ENCODE measurements at regions not wholly inside any gene's neighbourhood (a gene's known extent, or its start where the extent isn't known, plus 50 kb on each side); places are given as distances from the start of the nearest gene placed in this dataset.

DNA sequence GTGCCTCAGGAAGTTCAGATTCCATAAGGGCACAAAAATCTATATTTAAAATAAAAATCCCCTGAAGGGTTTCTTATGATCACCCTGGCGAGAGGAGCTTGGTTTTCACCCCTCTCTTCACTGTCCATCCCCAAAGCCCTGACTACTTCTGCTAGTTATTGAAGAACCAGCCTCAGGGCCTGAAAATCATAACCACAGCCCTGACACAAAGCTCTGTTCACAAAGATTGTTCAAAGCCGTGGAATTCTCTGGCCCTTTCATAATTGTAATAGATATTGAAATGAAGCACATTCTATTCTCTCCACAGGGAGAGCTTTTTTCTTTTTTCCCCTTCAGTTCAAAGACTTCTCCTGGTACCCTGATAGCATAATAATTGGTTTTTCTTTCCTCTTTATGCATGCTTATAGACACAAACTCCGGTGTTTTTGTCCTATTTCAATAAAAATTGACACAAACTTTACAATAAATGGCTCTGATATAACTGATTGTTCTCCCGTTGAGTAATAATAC is 343.8 kb downstream of the CAAP1 start:
- Histone ChIP-seq H3K36me3 (no peaks in the 10 kb centered on the region), H3K27ac (no peak overlapping the region), H3K4me1 (no peaks in the 10 kb centered on the region), H3K9me3 (no peaks in the 10 kb centered on the region), H3K27me3 (no peaks in the 10 kb centered on the region), H3K4me3 (no peak overlapping the region)
- TF ChIP-seq EP300 (IDR thresholded peaks at IDR 0.05) (no peak), POLR2A (IDR thresholded peaks at IDR 0.05) (no peak)
- TF ChIP-seq, protein P1, sequence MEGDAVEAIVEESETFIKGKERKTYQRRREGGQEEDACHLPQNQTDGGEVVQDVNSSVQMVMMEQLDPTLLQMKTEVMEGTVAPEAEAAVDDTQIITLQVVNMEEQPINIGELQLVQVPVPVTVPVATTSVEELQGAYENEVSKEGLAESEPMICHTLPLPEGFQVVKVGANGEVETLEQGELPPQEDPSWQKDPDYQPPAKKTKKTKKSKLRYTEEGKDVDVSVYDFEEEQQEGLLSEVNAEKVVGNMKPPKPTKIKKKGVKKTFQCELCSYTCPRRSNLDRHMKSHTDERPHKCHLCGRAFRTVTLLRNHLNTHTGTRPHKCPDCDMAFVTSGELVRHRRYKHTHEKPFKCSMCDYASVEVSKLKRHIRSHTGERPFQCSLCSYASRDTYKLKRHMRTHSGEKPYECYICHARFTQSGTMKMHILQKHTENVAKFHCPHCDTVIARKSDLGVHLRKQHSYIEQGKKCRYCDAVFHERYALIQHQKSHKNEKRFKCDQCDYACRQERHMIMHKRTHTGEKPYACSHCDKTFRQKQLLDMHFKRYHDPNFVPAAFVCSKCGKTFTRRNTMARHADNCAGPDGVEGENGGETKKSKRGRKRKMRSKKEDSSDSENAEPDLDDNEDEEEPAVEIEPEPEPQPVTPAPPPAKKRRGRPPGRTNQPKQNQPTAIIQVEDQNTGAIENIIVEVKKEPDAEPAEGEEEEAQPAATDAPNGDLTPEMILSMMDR (IDR thresholded peaks at IDR 0.05) = no peak
- no peak for DNase-seq (ENCODE audit: low spot score in 2 of 2)
- 51% methylated on average over 4 of the region's 4 CpGs for WGBS, 2 donors

DNA sequence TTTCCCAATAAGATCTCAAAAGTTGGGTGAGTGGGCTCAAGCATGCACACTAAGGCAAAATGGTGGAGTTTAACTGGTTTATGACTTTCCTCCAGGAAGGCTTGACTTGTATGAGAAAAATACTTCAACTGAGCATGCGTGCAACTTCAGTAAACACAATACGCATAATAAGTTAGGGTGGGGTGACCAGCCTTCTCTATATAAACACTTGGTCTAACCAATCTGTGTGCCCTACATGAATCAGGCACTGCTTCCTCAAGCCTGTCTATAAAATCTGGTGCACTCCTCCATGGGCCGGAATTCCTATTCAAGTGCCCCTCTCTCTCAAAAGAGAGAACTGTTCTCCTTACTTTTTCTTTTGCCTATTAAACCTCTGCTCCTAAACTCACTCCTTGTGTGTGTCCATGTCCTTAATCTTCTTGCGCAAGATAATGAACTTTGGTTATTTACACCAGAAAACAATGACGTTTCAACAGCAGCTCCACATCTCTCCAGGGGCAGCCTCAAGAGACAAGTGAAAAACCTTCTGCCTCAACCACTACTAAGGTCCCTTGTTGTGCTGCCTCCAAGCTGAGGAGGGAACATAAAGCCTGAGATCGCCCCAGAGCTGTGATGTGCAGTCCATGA is 352.6 kb downstream of the CAAP1 start:
- Histone ChIP-seq H3K27me3 (no peaks in the 10 kb centered on the region), H3K27ac (no peak overlapping the region), H3K36me3 (no peaks in the 10 kb centered on the region), H3K4me3 (no peak overlapping the region), H3K9me3 (no peaks in the 10 kb centered on the region), H3K4me1 (no peaks in the 10 kb centered on the region)
- 86 to 88% methylated on average over 6 of the region's 6 CpGs for WGBS, 2 donors
- DNase-seq (ENCODE audit: low spot score in 2 of 2) = no peak
- TF ChIP-seq POLR2A (IDR thresholded peaks at IDR 0.05) (no peak), EP300 (IDR thresholded peaks at IDR 0.05) (no peak)
- TF ChIP-seq, protein P1 (IDR thresholded peaks at IDR 0.05) = no peak

DNA sequence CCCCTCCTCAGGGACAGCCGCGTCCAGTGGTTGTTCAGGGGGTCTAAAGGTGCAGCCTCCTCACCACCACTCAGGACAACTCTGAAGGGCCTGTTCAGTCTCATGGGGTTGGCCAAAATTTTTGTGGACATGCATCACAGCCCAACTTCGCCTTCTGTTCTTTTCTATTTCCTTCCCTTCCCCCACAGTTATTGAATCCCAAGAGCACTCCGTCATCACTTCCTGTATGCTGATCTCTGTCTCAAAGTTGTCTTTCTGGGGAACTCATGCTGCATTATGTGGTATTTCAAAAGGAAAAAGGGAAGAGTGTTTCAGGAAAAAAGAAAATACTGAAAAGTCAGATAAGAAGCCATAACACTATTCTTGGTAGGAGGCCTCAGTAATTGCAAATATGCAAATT is 355.4 kb downstream of the CAAP1 start:
- Histone ChIP-seq H3K27me3 (no peaks in the 10 kb centered on the region), H3K36me3 (no peaks in the 10 kb centered on the region), H3K27ac (no peak overlapping the region), H3K4me1 (no peaks in the 10 kb centered on the region), H3K4me3 (no peak overlapping the region), H3K9me3 (no peaks in the 10 kb centered on the region)
- TF ChIP-seq, protein P1 (IDR thresholded peaks at IDR 0.05) = no peak
- no peak for TF ChIP-seq POLR2A (IDR thresholded peaks at IDR 0.05)
- no peak for TF ChIP-seq EP300 (IDR thresholded peaks at IDR 0.05)
- 63 to 67% methylated on average over 4 of the region's 4 CpGs for WGBS, 2 donors
- no peak for DNase-seq (ENCODE audit: low spot score in 2 of 2)

DNA sequence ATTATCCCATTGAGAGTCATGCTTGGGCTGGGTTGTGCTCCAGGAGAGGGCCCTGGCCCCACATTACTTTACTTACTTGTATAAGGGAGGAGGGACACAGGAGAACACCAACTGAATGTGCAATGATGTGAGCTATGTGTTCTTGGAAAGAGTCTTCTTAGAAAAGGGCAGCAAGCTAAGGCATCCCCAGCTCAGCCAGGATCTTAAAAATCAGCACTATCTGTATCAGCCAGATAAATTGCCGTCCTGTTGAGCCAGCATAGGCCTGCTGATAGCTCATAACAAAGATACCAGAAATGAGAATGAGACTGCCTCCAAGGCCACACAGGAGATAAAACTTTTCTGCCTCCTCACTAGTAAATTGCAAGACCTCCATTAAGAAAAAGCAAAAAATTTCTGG is 357.5 kb downstream of the CAAP1 start:
- H3K4me3 ChIP-seq = no peak overlapping the region
- DNase-seq (ENCODE audit: low spot score in 2 of 2) = no peak
- H3K9me3 ChIP-seq = no peaks in the 10 kb centered on the region
- no peaks in the 10 kb centered on the region for H3K27me3 ChIP-seq
- TF ChIP-seq, protein P1 (IDR thresholded peaks at IDR 0.05) = no peak
- TF ChIP-seq POLR2A (IDR thresholded peaks at IDR 0.05) (no peak), EP300 (IDR thresholded peaks at IDR 0.05) (no peak)
- H3K36me3 ChIP-seq = no peaks in the 10 kb centered on the region
- WGBS, 2 donors = 81 to 86% methylated on average over 1 of the region's 1 CpG
- H3K27ac ChIP-seq = no peak overlapping the region
- H3K4me1 ChIP-seq = no peaks in the 10 kb centered on the region

DNA sequence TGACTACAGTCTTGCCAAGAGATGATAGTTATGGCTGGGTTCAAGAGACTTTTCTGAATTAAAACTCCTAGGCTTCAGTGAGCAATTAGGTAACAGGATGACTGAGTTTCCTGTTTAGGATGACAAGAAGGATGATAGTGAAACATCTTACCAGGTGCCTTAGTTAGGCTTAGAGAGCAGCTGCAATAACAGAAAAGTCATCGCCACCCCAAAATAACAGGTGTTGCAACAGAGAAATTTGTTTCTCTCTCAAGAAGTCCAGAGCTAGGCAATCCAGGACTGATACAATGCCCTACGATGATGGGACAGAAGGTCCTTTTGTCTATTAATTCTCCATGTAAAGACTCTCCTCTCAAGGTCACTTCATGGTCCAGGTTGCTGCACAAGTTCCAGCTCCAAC is 361.8 kb downstream of the CAAP1 start:
- Histone ChIP-seq H3K36me3 (no peaks in the 10 kb centered on the region), H3K4me3 (no peak overlapping the region), H3K27ac (no peak overlapping the region), H3K4me1 (no peaks in the 10 kb centered on the region), H3K27me3 (no peaks in the 10 kb centered on the region), H3K9me3 (no peaks in the 10 kb centered on the region)
- TF ChIP-seq, protein P1 (IDR thresholded peaks at IDR 0.05) = no peak
- TF ChIP-seq POLR2A (IDR thresholded peaks at IDR 0.05) (no peak), EP300 (IDR thresholded peaks at IDR 0.05) (no peak)
- WGBS, 2 donors = 82 to 88% methylated on average over 2 of the region's 2 CpGs
- no peak for DNase-seq (ENCODE audit: low spot score in 2 of 2)
